Activated T-cell treated with anti-CD3 and anti-CD28 coated beads, Interleukin-2, amount 50 U/mL, for 48 hours (primary cell): ENCODE measurements at regions not wholly inside any gene's neighbourhood (a gene's known extent, or its start where the extent isn't known, plus 50 kb on each side); places are given as distances from the start of the nearest gene placed in this dataset.

Experiments used
- DNase-seq, 2 experiments: peaks; one replicate each; pipeline ENCODE4 v3.0.0-alpha.2; 2020

- DNase-seq: no peak
These were observed 428.5 kb downstream of the OCA2 start for GRCh38 chr15:27670486-27671209.

GRCh38 chr15:27669641-27670040 lies 429.5 kb downstream of the OCA2 start:
- DNase-seq: no peak

- DNase-seq: no peak
These were observed 430.5 kb downstream of the OCA2 start for GRCh38 chr15:27668471-27669220.

- DNase-seq: no peak
These were observed 434.1 kb downstream of the OCA2 start for GRCh38 chr15:27665002-27665401.

GRCh38 chr15:27662892-27663291 lies 436.2 kb downstream of the OCA2 start:
- no peak for DNase-seq

GRCh38 chr15:27660676-27661075 lies 438.4 kb downstream of the OCA2 start:
- no peak for DNase-seq

GRCh38 chr15:27656296-27656987 lies 442.7 kb downstream of the OCA2 start:
- no peak for DNase-seq

GRCh38 chr15:27655056-27655455 lies 444.1 kb downstream of the OCA2 start:
- DNase-seq: no peak

GRCh38 chr15:27650244-27650643 lies 448.9 kb downstream of the OCA2 start:
- DNase-seq: no peak

- no peak for DNase-seq
These were observed 450.8 kb downstream of the OCA2 start for GRCh38 chr15:27648359-27648758.

GRCh38 chr15:27646531-27646930 lies 452.6 kb downstream of the OCA2 start:
- DNase-seq: no peak

GRCh38 chr15:27645672-27646071 lies 453.4 kb downstream of the OCA2 start:
- no peak for DNase-seq

GRCh38 chr15:27642981-27643380 lies 456.1 kb downstream of the OCA2 start:
- no peak for DNase-seq

GRCh38 chr15:27639595-27639994 lies 459.5 kb downstream of the OCA2 start:
- no peak for DNase-seq

GRCh38 chr15:27638958-27639357 lies 460.2 kb downstream of the OCA2 start:
- no peak for DNase-seq

GRCh38 chr15:27635916-27636315 lies 463.2 kb downstream of the OCA2 start:
- DNase-seq: no peak

- DNase-seq: no peak
These were observed 470.6 kb downstream of the OCA2 start for GRCh38 chr15:27628486-27628885.

- no peak for DNase-seq
These were observed 471.5 kb downstream of the OCA2 start for GRCh38 chr15:27627623-27628022.

- no peak for DNase-seq
These were observed 475.4 kb downstream of the OCA2 start for GRCh38 chr15:27623560-27624305.

GRCh38 chr15:27623149-27623548 lies 476.0 kb downstream of the OCA2 start:
- DNase-seq: no peak

- no peak for DNase-seq
These were observed 476.7 kb downstream of the OCA2 start for GRCh38 chr15:27622371-27622770.

- DNase-seq: no peak
These were observed 479.9 kb downstream of the OCA2 start for GRCh38 chr15:27619204-27619603.

GRCh38 chr15:27617013-27617412 lies 482.1 kb downstream of the OCA2 start:
- DNase-seq: no peak
